ENCODE measurements at regions not wholly inside any gene's neighbourhood (a gene's known extent, or its start where the extent isn't known, plus 50 kb on each side); places are given as distances from the start of the nearest gene placed in this dataset.

DNA sequence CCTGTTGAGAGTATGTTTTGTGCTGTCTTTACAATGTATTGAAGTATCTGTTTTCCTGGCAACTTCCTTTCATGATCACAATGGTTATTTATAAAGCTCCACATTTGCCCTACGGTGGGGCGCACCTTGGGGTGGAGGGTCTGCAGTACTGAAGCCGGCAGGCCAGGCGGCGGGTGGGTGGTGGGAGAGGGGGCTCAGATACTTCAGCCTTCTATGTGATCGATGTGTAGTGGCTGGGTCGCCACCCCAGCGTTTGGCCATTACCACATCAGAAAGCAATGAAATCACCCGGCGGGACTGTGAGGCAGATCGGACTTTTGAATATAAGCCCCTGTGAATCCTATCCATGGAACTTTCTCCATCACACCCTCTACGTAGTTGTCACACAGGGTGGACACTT lies 196.6 kb downstream of the FOXL1 start:
- TF ChIP-seq, protein P1, sequence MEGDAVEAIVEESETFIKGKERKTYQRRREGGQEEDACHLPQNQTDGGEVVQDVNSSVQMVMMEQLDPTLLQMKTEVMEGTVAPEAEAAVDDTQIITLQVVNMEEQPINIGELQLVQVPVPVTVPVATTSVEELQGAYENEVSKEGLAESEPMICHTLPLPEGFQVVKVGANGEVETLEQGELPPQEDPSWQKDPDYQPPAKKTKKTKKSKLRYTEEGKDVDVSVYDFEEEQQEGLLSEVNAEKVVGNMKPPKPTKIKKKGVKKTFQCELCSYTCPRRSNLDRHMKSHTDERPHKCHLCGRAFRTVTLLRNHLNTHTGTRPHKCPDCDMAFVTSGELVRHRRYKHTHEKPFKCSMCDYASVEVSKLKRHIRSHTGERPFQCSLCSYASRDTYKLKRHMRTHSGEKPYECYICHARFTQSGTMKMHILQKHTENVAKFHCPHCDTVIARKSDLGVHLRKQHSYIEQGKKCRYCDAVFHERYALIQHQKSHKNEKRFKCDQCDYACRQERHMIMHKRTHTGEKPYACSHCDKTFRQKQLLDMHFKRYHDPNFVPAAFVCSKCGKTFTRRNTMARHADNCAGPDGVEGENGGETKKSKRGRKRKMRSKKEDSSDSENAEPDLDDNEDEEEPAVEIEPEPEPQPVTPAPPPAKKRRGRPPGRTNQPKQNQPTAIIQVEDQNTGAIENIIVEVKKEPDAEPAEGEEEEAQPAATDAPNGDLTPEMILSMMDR (IDR thresholded peaks at IDR 0.05; ENCODE audit: insufficient read depth, low read depth, low read length): no peak
- no peak for TF ChIP-seq EZH2 (IDR thresholded peaks at IDR 0.05; ENCODE audit: insufficient read depth, low read length)

Data from astrocyte (in vitro differentiated cells and primary cell).